ENCODE measurements at regions not wholly inside any gene's neighbourhood (a gene's known extent, or its start where the extent isn't known, plus 50 kb on each side); places are given as distances from the start of the nearest gene placed in this dataset.

DNA sequence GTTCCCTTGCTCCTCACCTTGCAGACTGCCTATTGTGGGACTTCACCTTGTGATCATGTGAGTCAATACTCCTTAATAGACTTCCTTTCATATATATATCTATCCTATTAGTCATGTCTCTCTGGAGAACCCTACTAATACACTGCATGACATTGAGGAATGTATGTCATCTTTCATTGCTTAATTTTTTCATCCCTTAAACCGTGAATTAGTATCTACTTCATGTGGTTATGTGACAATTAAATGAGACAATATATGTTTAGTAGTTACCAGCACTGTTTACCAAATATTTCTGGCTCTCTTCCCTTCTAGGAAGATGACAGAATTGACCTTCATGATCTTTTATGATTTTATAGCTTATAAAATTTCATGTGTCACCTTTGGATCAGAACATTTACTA, 759.5 kb downstream of the GRXCR1 start:
- TF ChIP-seq CTCF (IDR thresholded peaks at IDR 0.05) (no peak), POLR2A (IDR thresholded peaks at IDR 0.05) (no peak)

Data from adrenal gland (tissue), 5 donors.